NCI-H146 treated with DMSO at 0.1 percent for 48 hours (cell line): ENCODE measurements at regions not wholly inside any gene's neighbourhood (a gene's known extent, or its start where the extent isn't known, plus 50 kb on each side); places are given as distances from the start of the nearest gene placed in this dataset.

Source experiments
- DNase-seq: peaks from one replicate; lab custom pipeline; 2025; ENCODE audit not compliant: unreplicated experiment; lab: John Stamatoyannopoulos, UW

GRCh38 chr6:25035512-25036435, 100.0 kb upstream of the RIPOR2 start:
- DNase-seq: no peak

GRCh38 chr6:25036461-25036860, 100.7 kb upstream of the RIPOR2 start:
- DNase-seq: no peak

DNA sequence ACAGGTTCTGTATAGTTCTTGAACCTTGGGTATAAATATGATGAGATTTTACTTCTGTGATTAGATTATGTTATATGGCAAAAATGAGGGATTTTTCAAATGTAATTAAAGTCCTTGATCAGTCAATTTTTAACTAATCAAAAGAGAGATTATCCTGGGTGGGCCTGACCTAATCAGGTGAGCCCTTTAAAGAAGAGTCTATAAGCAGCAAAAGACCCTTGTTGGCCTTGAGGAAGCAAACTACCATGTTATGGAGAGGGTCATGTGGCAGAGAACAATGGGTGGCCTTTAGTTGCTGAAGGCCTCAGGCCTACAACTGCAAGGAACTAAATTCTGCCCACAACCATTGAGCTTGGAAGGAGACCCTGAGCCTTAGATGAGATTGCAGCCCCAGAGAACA, 102.5 kb upstream of the RIPOR2 start:
- no peak for DNase-seq

DNA sequence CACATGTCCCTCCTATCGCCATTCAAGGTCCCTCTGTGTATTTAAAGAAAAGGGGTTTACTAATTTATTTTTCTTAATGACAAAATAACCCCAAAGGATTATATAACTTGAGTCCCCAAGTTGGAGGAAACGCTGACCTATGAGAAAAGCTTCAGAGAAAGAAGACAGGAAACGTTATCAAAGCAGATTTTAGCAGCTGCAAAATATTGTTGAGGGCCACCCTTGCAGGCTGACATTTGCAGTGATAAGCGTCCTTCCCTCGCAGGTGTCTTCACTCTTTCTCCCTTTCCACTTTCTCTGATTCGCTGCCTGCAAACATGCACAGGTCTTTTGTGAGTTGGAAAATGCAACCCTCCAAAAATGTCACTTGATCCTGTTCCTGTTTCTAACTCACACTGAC, 103.2 kb upstream of the RIPOR2 start:
- DNase-seq: no peak

GRCh38 chr6:25041485-25042035, 105.8 kb upstream of the RIPOR2 start:
- DNase-seq: no peak

- DNase-seq: no peak
Measured at GRCh38 chr6:25042036-25042521, 106.3 kb upstream of the RIPOR2 start.

DNA sequence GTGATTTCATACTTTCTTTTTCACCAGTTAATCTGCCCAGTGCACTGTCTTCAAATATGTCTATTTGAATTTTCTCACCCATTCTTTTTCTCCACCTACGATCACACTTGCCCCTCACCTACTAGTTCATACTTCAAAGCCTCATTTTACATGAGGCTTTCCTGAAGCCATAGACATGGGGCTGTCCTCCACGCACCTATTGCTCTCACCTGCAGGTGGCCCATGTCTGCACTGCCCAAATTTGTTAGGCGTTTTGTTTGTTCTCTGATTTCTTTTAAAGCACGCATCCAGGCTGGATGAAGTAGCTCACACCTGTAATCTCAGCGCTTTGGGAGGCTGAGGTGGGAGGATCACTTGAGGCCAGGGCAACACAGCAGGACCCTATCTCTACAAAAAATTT, 106.8 kb upstream of the RIPOR2 start:
- DNase-seq: no peak

GRCh38 chr6:25042984-25043725, 107.4 kb upstream of the RIPOR2 start:
- DNase-seq: no peak

DNA sequence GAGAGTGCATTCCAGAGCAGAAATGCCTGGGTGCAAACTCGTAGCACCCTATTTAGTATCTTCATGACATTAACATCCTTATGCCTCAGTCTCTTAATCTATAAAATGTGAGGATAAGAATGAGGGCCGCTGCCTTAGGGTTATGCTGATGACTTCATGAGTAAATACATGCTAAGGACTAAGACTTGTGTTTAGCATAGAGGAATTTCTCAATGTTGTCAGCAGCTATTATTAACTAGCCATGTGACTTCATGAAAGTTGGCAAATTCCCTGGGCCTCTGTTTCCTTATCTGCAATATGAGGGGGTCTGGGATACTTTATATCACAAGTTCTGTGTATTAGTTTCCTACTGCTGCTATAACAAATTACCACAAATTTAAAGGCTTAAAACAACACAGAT, 108.1 kb upstream of the RIPOR2 start:
- DNase-seq: no peak

DNA sequence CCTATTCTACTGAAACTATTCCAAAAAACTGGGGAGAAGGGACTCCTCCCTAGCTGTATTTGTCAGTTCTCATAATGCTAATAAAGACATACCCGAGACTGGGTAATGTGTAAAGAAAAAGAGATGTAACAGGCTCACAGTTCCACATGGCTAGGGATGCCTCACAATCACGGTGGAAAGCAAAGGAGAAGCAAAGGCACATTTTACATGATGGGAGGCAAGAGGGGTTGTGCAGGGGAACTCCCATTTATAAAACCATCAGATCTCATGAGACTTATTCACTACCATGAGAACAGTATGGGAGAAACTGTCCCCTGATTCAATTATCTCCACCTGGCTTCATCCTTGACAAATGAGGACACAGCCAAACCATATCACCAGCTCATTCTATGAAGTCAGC, 111.2 kb upstream of the RIPOR2 start:
- no peak for DNase-seq

GRCh38 chr6:25050356-25050755, 114.6 kb upstream of the RIPOR2 start:
- no peak for DNase-seq

- DNase-seq: no peak
Measured at GRCh38 chr6:25051083-25051482, 115.3 kb upstream of the RIPOR2 start.

DNA sequence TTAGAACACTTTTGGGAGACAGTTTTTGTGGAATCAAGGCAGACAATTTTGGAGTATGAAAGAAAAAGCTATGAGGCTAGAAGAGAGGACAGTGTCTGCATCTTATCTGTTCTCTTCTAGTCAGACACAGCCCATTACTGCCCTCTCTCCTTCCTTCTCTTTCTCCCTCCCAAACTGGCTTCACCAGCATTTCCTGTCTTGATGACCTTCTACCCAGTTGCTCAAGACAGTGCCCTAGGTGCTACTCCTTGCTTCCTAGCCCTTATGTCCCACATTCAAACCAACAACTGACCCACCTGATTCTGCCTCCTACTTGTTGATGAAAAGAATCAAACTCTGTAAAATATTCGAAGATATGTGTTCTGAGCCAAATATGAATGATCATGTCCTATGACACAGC, 116.4 kb upstream of the RIPOR2 start:
- no peak for DNase-seq

DNA sequence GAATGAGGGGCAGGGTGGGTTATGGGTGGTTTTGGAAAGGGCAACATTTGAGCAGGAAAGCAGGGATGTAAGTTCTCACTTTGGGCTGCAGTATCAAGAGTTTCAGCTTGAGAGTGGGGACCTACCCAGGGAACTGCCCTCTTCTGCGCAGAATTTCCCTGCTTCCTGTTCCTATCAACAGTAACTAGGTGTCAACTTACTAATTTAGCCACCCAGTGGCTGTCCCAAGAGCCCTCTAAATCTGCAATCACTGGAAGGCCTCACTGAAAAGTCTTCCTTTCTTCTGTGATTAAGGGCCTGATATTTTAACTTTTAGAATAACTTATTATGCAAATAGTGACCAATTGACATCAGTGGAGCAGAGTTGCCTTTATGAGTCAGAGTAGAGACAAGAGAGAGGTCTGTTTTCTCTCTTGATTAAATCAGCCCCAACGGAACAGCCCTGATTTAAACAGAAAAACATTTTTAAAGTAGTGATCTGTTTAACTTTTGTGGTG, 118.2 kb upstream of the RIPOR2 start:
- DNase-seq: no peak

GRCh38 chr6:25054469-25054868, 118.7 kb upstream of the RIPOR2 start:
- no peak for DNase-seq

GRCh38 chr6:25056130-25056529, 120.4 kb upstream of the RIPOR2 start:
- no peak for DNase-seq

- no peak for DNase-seq
Measured at GRCh38 chr6:25057111-25057905, 121.5 kb upstream of the RIPOR2 start.

DNA sequence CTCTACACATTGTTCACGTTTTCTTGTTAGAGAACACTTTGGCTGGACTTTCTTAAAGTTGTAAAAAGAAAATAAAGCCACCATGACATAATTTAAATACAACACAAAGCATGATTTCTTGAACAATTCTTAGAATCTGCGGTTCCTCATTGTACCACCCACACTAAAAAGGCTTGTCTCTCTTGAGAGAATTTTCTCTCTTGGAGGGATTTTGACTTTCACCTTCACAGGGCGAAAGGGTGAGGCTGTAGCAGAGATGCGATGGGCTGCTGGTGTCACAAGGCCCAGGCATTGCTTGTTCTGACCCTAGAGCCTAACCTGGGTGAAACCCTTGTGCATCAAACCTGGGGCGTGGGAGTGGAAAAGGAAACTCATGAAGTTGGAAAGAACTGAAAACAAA, 122.7 kb upstream of the RIPOR2 start:
- no peak for DNase-seq

- DNase-seq: no peak
Measured at GRCh38 chr6:25058941-25059340, 123.2 kb upstream of the RIPOR2 start.

DNA sequence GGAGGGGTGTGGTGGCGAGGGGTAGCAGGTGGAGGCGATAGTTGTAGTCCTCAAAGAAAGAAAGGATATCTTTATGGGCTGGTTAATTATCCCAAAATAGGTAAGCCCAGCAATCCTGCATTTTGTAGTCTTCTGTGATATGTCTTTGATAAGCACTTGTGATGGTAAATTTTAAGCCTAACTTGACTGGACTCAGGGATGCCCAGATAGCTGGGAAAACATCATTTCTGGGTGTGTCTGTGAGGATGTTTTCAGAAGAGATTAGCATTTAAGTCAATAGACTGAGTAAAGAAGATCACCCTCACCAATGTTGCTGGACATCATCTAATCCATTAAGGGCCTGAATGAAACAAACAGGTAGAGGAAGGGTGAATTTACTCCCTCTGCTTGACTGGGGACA, 124.8 kb upstream of the RIPOR2 start:
- DNase-seq: no peak
